Breast epithelium (tissue), 3 donors: ENCODE measurements at regions not wholly inside any gene's neighbourhood (a gene's known extent, or its start where the extent isn't known, plus 50 kb on each side); places are given as distances from the start of the nearest gene placed in this dataset.
"Not testable (repeated sequence)": the region's sequence is repeated elsewhere in the genome, so short reads cannot be mapped to it uniquely, and the experiment has no call there.

Experiments
- POLR2A ChIP-seq: fragments of 450-650 bp; IDR thresholded peaks from one replicate; pipeline ENCODE4 v1.6.1; 2016; ENCODE audit warnings: antibody characterized with exemption, mild to moderate bottlenecking, moderate library complexity
- TF ChIP-seq, protein P1 (sequence below), 3 donors: fragments of 450-650 bp; IDR thresholded peaks; one replicate each; pipeline ENCODE4 v1.5.1; 2016 to 2017; ENCODE audit warnings: antibody characterized with exemption in 3 of 3, mild to moderate bottlenecking in 3 of 3, moderate library complexity in 3 of 3

DNA sequence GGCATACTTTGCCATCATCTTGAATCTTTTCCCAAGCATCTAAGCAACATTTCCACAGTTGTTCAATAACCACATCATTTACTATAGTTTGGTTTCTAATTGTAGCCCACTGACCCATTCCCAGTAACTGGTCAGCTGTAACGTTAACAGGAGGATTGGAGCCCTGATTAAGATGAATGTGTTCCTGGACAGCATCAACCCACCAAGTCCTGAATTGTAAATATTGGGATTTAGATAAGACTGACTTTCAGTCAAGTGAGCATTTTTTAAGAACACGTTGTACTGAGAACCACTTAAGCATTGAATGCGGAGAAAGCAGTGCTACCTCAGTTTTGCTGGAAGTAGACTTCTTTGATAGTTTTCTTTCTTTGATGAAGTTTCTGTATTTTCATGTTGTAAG, 53.3 kb upstream of the ARL4D start:
- not testable (repeated sequence) for TF ChIP-seq POLR2A
- TF ChIP-seq, protein P1, sequence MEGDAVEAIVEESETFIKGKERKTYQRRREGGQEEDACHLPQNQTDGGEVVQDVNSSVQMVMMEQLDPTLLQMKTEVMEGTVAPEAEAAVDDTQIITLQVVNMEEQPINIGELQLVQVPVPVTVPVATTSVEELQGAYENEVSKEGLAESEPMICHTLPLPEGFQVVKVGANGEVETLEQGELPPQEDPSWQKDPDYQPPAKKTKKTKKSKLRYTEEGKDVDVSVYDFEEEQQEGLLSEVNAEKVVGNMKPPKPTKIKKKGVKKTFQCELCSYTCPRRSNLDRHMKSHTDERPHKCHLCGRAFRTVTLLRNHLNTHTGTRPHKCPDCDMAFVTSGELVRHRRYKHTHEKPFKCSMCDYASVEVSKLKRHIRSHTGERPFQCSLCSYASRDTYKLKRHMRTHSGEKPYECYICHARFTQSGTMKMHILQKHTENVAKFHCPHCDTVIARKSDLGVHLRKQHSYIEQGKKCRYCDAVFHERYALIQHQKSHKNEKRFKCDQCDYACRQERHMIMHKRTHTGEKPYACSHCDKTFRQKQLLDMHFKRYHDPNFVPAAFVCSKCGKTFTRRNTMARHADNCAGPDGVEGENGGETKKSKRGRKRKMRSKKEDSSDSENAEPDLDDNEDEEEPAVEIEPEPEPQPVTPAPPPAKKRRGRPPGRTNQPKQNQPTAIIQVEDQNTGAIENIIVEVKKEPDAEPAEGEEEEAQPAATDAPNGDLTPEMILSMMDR (IDR thresholded peaks at IDR 0.05), result not testable (repeated sequence)
